ENCODE measurements at regions not wholly inside any gene's neighbourhood (a gene's known extent, or its start where the extent isn't known, plus 50 kb on each side); places are given as distances from the start of the nearest gene placed in this dataset.

GRCh38 chr9:113781381-113781780, 94.7 kb upstream of the ZNF618 start:
- no peak for DNase-seq

DNA sequence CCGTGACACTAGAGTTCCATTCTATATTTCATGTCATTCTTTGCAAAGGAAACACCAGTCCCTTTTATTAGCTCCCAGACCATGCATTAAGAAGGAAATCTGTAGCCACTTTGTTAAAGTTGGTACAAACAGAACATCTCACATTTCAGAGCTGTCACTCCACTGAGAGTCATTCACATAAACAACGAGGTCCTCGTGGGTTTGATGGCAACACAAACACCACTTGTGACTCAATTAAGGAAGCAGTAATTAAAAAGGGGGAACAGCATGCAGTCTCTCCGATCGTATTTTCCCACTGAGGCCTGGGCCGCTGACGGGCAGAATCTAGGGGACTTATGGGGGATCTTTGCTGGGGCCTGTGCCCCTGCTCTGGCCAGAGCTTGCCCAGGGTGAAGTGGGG, 94.2 kb upstream of the ZNF618 start:
- DNase-seq, result no peak

DNA sequence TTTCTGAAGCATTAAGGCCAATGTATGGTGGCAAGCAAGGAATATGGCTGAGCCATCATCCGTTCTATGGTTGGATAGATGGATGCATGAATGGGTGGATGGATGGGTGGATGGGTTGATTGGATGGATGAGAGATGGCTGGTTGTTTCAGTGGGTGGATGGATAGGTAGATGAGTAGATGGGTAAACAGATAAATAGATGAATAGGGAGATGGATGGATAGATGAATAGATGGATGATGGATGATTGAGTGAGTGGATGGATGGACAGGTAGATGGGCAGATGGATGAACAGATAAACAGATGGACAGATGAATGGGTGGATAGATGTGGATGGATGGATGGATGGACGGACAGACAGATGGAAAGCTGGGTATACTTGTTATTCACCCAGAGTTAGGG, 92.6 kb upstream of the ZNF618 start:
- no peak for DNase-seq

DNA sequence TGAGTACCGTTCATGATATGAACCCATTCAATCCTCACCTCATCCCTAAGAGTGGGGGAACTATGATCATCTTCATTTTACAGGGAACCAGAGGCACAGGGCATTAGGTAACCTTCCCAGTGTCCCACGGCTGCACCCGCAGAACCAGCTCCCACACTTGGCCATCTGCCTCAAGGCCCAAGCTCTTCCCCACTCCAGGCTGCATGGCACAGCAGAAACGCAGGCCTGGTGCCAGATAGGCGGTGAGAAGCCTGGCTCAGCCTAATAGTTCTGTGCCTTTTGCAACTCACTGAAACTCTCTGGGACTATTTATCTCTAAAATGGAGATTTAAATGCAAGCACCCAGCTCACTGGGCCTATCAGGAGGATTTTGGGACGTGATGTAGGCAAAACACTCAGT, 90.8 kb upstream of the ZNF618 start:
- no peak for DNase-seq

DNA sequence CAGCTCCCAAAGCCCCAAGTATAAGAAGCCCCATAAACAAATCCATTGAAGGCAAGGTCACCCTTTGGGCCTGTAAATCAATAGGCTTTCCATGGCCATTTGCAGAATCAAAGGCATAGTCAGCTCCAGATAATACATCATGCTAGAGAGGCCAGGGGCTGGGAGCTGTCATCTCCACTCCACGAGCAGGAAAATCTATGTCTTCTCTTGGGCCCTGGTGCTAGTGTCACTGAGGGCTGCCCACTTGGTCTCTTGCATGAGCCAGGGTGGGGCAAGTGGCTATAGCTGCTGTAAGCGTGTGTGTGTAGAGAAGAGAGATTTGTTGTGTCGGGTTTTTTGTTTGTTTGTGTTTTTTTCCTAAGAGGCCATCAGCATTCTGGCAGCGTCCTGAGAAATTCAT, 90.0 kb upstream of the ZNF618 start:
- no peak for DNase-seq

GRCh38 chr9:113787871-113788270, 88.2 kb upstream of the ZNF618 start:
- no peak for DNase-seq

DNA sequence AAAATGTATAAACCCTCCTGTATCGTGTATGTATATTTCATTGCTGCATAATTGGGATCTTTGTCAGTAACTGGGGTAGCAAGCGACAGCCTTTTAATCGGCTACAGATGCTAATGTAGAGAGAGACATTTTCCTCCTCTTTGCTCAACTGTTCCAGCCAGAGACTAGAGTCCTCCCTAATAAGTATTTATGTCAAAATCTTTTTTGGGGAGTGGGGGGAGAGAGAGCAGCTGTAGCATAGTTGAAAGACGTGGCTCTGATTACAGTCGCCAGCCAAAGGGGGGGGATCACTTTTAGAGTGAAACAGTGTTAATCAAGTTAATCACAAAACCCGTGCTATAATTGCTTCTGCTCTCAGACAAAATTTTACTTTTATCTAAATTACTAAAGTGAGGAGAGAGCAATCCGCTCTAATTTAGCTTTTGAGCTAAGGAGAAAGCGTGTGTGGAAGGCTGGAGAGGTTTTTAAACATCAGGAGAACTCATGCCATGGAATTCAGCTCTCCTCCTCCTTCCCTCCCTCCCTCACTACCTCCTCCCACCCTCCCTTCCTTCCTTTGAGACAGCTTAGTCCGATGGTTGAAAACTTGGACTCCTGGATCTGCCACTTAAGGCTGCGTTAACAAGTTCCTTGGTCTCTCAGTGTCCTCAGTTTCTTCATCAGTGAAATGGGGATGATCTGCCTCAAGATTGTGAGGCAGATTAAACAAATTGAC, 87.3 kb upstream of the ZNF618 start:
- no peak for DNase-seq

DNA sequence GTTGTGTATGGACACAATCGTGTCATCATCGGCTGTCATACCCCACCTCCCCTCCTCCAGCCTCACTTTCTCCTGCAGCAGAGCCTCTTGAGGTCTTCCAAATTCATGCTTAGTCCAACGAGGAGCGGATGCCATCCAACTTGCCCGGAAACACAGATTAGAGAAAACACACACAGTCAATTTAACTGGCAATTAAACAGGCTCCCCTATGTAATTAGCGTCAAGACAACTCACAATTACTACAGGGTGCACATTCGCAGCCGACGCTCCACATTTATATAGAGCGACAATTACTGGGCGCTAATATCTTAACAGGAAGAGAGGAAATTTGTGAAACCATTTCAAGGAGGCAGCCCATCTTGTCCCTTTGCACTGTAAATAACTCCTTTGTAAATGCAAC, 86.0 kb upstream of the ZNF618 start:
- DNase-seq, result no peak

GRCh38 chr9:113793558-113793957, 82.6 kb upstream of the ZNF618 start:
- no peak for DNase-seq

- no peak for DNase-seq
Measured at GRCh38 chr9:113794721-113795120, 81.4 kb upstream of the ZNF618 start.

GRCh38 chr9:113795811-113796392, 80.2 kb upstream of the ZNF618 start:
- DNase-seq, result no peak

GRCh38 chr9:113796646-113797426, 79.3 kb upstream of the ZNF618 start:
- no peak for DNase-seq

DNA sequence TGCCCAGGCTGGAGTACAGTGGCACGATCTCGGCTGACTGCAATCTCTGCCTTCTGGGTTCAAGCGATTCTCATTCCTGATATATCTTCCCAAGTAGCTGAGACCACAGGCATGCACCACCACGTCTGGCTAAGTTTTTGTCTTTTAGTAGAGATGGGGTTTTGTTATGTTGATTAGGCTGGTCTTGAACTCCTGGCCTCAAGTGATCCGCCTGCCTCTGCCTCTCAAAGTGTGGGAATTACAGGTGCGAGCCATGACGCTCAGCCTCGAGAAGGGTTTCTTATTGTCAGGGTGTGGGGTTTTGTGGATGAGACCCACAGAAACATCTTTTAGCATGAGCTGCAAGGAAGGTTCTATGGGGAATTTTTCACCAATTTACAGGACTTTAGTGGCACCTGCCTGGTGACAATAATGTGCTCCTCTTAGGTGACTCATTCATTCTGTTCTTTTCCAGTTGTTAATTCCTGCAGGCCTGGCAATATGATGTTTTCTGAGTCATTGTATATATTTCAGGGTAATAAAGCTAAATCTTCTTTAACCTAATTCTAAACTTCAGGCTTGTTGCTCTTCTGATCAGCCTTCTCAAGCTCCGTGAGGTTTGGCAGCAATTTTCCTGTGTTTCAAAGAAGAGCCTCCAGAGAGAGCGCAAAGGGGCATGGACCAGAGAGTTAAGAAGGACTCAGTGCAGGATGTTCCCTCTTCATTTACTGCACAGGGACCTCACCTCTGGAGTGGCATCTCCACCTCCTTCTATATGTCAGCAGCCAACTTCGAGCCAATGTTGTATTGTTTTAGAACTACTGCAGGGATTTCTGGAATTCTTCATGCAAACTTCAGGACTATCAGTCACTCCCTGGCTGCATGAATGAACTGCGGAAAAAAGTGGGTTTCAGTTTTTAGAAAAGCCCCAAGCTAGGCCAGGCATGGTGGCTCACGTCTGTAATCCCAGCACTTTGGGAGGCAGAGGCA, 77.8 kb upstream of the ZNF618 start:
- no peak for DNase-seq

GRCh38 chr9:113800276-113800675, 75.8 kb upstream of the ZNF618 start:
- DNase-seq, result no peak

- no peak for DNase-seq
Measured at GRCh38 chr9:113803811-113804589, 72.1 kb upstream of the ZNF618 start.

DNA sequence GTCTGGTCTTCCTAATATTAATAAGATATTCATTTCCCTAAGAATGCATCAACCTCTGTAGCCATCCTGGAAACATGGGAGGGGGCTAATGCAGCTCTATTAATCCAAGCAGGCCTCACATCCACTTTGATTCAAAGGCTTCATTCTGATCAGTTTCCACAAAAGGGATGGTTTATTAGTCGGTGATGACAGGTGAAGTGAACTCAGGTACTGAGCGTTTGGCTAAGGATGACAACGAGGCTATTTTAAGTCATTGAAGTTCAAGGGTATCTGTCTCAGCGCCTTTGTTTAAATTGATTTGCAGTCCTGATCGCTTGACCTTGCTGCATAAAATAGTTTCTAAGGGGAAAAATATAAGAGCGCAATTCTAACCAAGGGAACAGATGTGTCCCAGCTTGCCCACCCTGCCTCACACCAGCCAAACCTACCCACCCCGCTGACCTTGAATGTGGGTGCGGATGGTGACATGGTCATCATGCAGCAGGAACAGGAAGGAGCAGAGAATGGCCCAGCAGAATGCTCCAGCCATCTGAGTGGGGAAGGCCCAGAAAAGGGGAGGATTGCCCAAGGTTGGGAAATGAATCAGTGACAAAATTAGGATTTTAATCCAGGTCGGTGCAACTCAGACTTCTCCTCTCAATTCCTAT, 70.5 kb upstream of the ZNF618 start:
- no peak for DNase-seq

- peak in 37 of 58 donors; percentile 1 to 49 (median 8) for DNase-seq
Measured at GRCh38 chr9:113807173-113808061, 68.7 kb upstream of the ZNF618 start.

- no peak for DNase-seq
Measured at GRCh38 chr9:113808391-113809358, 67.4 kb upstream of the ZNF618 start.

All from anterior cingulate cortex (tissue), 58 donors.